ENCODE measurements at regions not wholly inside any gene's neighbourhood (a gene's known extent, or its start where the extent isn't known, plus 50 kb on each side); places are given as distances from the start of the nearest gene placed in this dataset.

DNA sequence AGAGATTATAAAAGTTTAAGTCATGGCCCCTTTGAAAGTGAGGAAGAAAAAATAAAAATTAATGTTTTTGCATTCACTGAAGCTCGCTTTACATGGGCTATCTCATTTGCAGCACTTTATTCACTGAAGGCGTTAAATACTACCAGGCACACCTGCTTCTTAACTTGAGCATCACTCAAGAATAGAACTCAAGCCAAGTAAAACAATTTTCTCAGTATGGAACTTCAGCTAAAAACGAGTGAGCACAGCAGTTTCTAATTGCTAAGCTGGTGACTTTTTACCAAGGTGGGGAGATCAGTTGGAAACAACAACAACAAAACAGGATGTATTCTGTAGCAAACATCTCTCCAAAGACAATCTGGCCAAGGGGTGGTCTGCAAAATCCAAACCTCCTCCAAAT, 405.6 kb downstream of the RAB38 start:
- TF ChIP-seq SUZ12 (IDR thresholded peaks at IDR 0.05; ENCODE audit: extremely low read depth, insufficient read depth, insufficient read length) (no peak), ZNF274 (IDR thresholded peaks at IDR 0.05; ENCODE audit: low read depth, low read length) (no peak), YY1 (IDR thresholded peaks at IDR 0.05; ENCODE audit: insufficient read depth, insufficient read length) (no peak)
